BLaER1 (cell line): ENCODE measurements at regions not wholly inside any gene's neighbourhood (a gene's known extent, or its start where the extent isn't known, plus 50 kb on each side); places are given as distances from the start of the nearest gene placed in this dataset.

Experiments
- H3K27ac ChIP-seq: shearing (Covaris generic); formaldehyde crosslinking; 2 replicates; pipeline ENCODE4 v1.8.1; 2022
- H3K27me3 ChIP-seq: shearing (Covaris generic); formaldehyde crosslinking; 2 replicates; pipeline ENCODE4 v1.8.1; 2022
- H3K36me3 ChIP-seq: shearing (Covaris generic); formaldehyde crosslinking; 2 replicates; pipeline ENCODE4 v1.8.1; 2022
- H3K4me1 ChIP-seq: shearing (Covaris generic); formaldehyde crosslinking; 2 replicates; pipeline ENCODE4 v1.8.1; 2022
- H3K4me2 ChIP-seq: shearing (Covaris generic); formaldehyde crosslinking; 2 replicates; pipeline ENCODE4 v1.8.1; 2022
- H3K4me3 ChIP-seq: shearing (Covaris generic); formaldehyde crosslinking; 2 replicates; pipeline ENCODE4 v1.8.1; 2022
- H3K9ac ChIP-seq: shearing (Covaris generic); formaldehyde crosslinking; 2 replicates; pipeline ENCODE4 v1.8.1; 2022
- H3K9me3 ChIP-seq: shearing (Covaris generic); formaldehyde crosslinking; 2 replicates; pipeline ENCODE4 v1.8.1; 2022
- H4K20me1 ChIP-seq: shearing (Covaris generic); formaldehyde crosslinking; 2 replicates; pipeline ENCODE4 v1.8.1; 2022
- Cebpa-rat ChIP-seq: shearing (Covaris generic); IDR thresholded peaks from 2 replicates; pipeline ENCODE4 v1.8.1; 2022

DNA sequence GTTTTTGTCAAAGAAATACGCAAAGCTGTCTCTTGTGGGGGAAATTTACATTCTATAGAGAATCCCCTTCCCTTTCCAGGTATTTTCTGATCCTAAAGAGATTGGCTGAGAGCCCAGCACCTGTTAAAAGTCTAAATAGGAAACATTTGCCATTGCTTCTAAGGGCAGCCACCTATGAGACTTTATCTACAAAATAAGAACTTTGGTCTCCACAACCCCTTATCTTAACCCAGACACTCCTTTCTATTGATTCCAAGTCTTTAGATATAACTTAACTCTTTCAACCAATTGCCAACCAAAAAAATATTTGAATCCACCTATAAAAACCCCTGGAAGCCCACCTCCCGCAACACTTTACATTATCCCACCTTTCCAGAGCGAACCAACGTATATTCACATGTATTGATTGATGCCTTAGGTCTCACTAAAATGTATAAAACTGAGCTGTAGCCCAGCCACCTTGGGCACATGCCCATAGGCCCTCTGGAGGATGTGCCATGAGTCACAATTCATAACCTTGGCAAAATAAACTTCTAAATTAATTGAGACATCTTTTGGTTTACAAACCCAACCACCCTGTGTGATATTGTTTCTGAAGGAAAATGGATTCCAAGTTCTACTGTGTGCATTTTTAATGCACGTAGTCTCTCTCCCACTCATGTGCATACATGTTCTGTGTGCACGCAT is 211.4 kb downstream of the GAS1 start:
- H3K9ac ChIP-seq, result no peak overlapping the region
- H3K4me1 ChIP-seq, result no peaks in the 10 kb centered on the region
- H3K9me3 ChIP-seq, result no peaks in the 10 kb centered on the region
- no peak overlapping the region for H3K4me3 ChIP-seq
- H3K36me3 ChIP-seq, result no peaks in the 10 kb centered on the region
- no peak overlapping the region for H3K4me2 ChIP-seq
- no peak for TF ChIP-seq Cebpa-rat
- no peak overlapping the region for H3K27ac ChIP-seq
- H4K20me1 ChIP-seq, result no peaks in the 10 kb centered on the region
- 0 out of 2 replicates have a peak, but pooled peaks cover 3% of the 10 kb centered on the region for H3K27me3 ChIP-seq

DNA sequence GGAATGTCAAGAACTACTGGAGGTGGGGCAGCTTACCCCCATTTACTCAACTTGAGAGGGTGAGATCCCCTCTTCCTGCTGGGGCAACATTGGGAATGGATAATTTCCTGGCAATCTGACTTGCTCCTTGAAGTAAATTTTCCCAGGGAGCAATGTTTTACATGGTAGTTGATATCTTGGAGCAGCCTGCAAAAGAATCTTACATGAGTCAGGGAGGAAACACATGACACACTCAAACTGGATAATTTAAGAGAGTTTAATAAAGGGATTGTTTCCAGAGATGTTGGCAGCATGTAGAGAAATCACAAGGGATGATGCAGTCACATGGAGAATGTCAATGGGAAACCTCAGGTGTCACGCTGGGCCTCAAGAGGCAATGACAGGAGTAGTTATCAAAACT is 212.5 kb downstream of the GAS1 start:
- Histone ChIP-seq H3K27ac (no peak overlapping the region), H3K27me3 (0 out of 2 replicates have a peak, but pooled peaks cover 3% of the 10 kb centered on the region), H4K20me1 (no peaks in the 10 kb centered on the region), H3K9ac (no peak overlapping the region), H3K4me3 (no peak overlapping the region), H3K4me2 (no peak overlapping the region), H3K4me1 (no peaks in the 10 kb centered on the region), H3K36me3 (no peaks in the 10 kb centered on the region), H3K9me3 (no peaks in the 10 kb centered on the region)
- no peak for TF ChIP-seq Cebpa-rat

DNA sequence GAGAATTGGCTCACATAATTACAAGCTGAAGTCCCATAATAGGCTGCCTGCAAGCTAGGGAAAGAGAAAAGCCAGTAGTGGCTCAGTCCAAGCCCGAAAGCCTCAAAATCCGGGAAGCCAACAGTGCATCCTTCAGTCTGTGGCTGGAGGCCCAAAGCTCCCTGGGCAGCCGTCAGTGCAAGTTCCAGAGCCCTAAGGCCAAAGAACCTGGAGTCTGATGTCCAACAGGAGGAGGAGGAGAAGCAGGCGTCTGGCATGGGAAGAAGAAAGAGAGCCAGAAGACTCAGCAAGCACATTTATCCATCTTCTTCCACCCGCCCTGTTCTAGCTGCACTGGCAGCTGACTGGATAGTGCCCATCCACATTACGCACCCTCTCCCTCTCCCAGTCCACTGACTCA is 213.4 kb downstream of the GAS1 start:
- Histone ChIP-seq H3K4me1 (no peaks in the 10 kb centered on the region), H3K9ac (no peak overlapping the region), H3K9me3 (no peaks in the 10 kb centered on the region), H3K27me3 (no peaks in the 10 kb centered on the region), H3K4me2 (no peak overlapping the region), H3K4me3 (no peak overlapping the region), H3K36me3 (no peaks in the 10 kb centered on the region), H4K20me1 (no peaks in the 10 kb centered on the region), H3K27ac (no peak overlapping the region)
- no peak for TF ChIP-seq Cebpa-rat

DNA sequence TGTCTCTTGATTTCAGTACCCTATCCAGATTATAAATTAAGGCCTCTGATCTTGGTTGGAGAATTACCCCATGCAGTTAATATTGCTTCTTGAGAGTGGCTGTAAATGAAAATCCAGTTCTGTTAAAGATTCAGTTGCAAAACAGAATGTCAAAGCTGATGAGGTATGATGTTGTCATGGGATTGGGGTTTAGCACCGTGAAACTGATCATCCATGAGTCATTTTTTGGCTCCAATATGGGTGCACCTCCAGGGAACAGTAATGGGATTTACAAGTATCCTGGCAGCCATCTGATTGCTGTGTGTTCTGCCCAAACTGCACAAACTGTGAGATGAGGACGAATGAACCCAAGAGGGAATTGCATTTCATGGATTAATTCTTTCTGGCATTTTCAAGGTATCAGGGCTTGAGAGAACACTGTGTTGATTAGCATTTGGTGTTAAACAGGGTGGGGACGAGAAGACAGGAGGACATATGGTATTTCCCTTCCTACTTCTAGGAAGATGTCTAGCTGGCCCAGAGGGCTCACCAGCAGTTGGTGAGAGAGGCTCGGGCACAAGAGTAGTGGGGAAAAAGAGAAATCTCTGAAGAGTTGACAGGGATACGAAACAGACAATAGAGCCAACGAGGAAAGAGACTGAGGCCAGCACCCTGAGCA is 214.7 kb downstream of the GAS1 start:
- Histone ChIP-seq H3K27ac (no peak overlapping the region), H3K9ac (no peak overlapping the region), H3K9me3 (no peaks in the 10 kb centered on the region), H3K4me2 (no peak overlapping the region), H4K20me1 (no peaks in the 10 kb centered on the region), H3K36me3 (no peaks in the 10 kb centered on the region), H3K4me3 (no peak overlapping the region), H3K27me3 (no peaks in the 10 kb centered on the region), H3K4me1 (no peaks in the 10 kb centered on the region)
- no peak for TF ChIP-seq Cebpa-rat

DNA sequence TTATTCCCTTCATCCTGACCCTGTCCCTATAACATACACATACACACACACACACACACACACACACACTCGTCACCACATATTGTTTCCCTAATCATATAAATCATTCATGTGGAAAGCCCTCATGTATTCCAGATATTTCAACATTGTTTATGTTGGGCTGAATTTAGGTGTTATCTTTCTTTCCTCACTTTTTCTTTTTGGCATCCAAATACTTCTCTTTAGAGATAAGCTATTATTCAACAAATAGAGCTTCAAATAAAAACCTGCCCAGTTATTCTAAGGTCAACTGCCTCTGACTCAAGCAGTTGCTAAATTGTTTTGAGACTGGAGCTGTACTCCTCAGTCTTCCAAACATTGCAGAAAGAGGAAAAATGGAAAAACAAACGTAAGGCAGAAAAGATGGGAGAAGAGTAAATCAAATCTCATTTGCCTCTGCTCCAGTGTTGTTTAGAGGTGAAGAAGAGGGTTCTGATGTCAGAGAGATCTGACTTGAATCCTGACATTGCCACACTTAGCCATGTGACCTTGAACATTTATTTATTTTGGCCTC is 215.7 kb downstream of the GAS1 start:
- no peaks in the 10 kb centered on the region for H4K20me1 ChIP-seq
- TF ChIP-seq Cebpa-rat, result no peak
- H3K36me3 ChIP-seq, result no peaks in the 10 kb centered on the region
- H3K4me3 ChIP-seq, result no peak overlapping the region
- no peaks in the 10 kb centered on the region for H3K27me3 ChIP-seq
- no peaks in the 10 kb centered on the region for H3K9me3 ChIP-seq
- no peak overlapping the region for H3K27ac ChIP-seq
- no peaks in the 10 kb centered on the region for H3K4me1 ChIP-seq
- no peak overlapping the region for H3K9ac ChIP-seq
- no peak overlapping the region for H3K4me2 ChIP-seq

DNA sequence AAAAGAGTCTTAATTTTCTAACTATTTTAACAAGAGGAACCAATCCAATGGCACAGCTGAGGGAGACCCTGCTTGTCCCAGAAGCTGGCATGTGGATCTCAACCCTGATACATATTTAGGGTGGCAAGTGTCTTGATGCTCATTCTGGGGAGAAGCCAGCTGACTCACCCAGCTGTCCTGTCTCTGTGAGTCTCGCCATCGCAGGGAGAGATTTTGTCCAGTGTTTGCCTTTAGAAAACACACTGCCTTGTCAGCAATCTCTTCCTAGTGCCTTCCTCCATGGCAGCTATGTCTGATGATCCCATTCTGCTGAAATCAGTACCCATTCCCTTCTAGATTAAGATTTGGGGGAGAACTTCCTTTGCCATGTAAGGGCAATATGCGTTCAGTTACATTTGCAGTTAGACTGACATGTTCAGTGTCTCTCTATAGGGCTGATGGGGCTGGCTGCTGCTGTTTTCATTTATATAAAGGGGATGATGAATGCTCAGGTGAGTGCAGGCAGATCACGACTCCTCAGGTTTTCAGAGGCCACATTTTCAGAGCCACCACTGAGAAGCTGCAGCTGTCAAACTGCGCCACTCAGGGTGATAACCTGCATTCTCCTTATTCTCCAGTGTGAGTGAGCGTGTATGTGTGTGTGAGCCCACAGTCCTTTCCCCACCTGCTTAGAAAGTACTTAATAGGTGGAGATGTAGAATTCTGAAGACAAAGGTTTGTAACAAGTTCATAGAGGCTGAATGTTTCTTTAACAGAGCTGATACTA is 217.0 kb downstream of the GAS1 start:
- no peaks in the 10 kb centered on the region for H4K20me1 ChIP-seq
- no peaks in the 10 kb centered on the region for H3K36me3 ChIP-seq
- H3K4me2 ChIP-seq, result no peak overlapping the region
- TF ChIP-seq Cebpa-rat, result no peak
- H3K4me3 ChIP-seq, result no peak overlapping the region
- no peak overlapping the region for H3K27ac ChIP-seq
- no peaks in the 10 kb centered on the region for H3K4me1 ChIP-seq
- H3K9me3 ChIP-seq, result no peaks in the 10 kb centered on the region
- H3K9ac ChIP-seq, result no peak overlapping the region
- no peaks in the 10 kb centered on the region for H3K27me3 ChIP-seq

DNA sequence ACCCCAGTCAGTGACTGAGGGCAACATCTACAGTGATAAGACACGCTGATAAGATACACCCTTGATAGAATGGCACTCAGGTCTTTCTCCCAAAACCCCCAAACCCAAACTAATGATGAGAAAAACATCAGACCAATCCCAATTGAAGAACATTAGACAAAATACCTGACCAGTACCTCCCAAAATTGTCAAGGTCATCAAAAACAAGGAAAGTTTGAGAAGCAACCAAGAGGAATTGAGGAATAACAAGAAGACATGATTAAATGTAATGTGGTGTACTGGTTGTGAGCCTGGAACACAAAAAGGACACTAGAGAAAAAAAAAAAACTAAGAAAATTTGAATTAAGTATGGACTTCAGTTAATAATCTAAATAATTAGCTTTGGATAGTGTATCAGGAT is 222.8 kb downstream of the GAS1 start:
- 0 out of 2 replicates have a peak, but pooled peaks cover 3% of the 10 kb centered on the region for H3K9me3 ChIP-seq

DNA sequence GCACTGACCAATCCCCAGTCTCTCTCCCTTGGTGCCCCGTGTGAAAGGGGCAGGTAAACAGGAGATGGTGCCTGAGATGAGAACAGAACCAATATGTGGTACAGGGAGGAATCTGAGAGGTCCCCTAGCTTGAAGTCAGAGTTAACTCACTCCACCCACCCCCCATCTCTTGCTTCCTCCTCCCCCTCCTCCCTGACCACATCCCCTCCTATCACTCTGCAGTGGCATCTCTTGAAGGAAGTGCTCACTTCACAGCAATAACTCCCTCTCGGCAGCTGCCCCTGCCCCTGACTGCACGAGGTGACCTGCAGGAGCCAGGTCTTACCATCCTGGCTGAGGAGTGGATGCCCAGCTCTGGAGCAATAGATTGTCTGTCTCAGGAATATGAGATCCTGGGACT is 224.0 kb downstream of the GAS1 start:
- H3K36me3 ChIP-seq, result no peaks in the 10 kb centered on the region
- H4K20me1 ChIP-seq, result no peaks in the 10 kb centered on the region
- no peak for TF ChIP-seq Cebpa-rat
- no peak overlapping the region for H3K27ac ChIP-seq
- 0 out of 2 replicates have a peak, but pooled peaks cover 4% of the 10 kb centered on the region for H3K9me3 ChIP-seq
- H3K4me3 ChIP-seq, result no peak overlapping the region
- peak overlapping the region; percentile 34 for H3K4me2 ChIP-seq
- peaks cover 11% of the 10 kb centered on the region for H3K4me1 ChIP-seq
- no peaks in the 10 kb centered on the region for H3K27me3 ChIP-seq
- H3K9ac ChIP-seq, result no peak overlapping the region

More for the DNA sequence above, 222.8 kb downstream of the GAS1 start:
- H3K36me3 ChIP-seq, result no peaks in the 10 kb centered on the region
- no peak overlapping the region for H3K4me3 ChIP-seq
- no peak for TF ChIP-seq Cebpa-rat
- peaks cover 11% of the 10 kb centered on the region for H3K4me1 ChIP-seq
- no peak overlapping the region for H3K9ac ChIP-seq
- no peak overlapping the region for H3K27ac ChIP-seq
- H3K27me3 ChIP-seq, result no peaks in the 10 kb centered on the region
- no peak overlapping the region for H3K4me2 ChIP-seq
- no peaks in the 10 kb centered on the region for H4K20me1 ChIP-seq

DNA sequence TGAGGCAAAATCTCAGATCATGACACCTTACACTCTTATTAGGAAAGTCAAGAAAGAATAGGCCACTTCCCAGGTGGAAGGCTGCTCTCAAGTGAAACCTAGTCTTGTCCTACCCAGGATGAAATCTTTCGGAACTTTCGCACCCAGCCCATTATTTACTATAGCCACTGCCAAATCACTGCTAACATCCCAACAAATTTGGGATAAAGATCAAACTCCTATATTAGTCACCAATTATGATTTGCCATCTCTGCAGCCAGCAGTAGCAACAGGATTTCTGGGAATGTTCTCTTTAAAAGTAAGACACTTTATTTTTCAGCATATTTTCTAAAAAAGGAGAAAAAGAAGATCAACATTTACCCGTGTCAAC is 224.6 kb downstream of the GAS1 start:
- H3K27me3 ChIP-seq, result no peaks in the 10 kb centered on the region
- no peak for TF ChIP-seq Cebpa-rat
- H3K36me3 ChIP-seq, result no peaks in the 10 kb centered on the region
- H3K9me3 ChIP-seq, result 0 out of 2 replicates have a peak, but pooled peaks cover 4% of the 10 kb centered on the region
- no peak overlapping the region for H3K27ac ChIP-seq
- H3K4me3 ChIP-seq, result no peak overlapping the region
- H3K4me1 ChIP-seq, result peaks cover 11% of the 10 kb centered on the region
- peak overlapping the region; percentile 34 for H3K4me2 ChIP-seq
- no peak overlapping the region for H3K9ac ChIP-seq
- no peaks in the 10 kb centered on the region for H4K20me1 ChIP-seq
